Activated CD8-positive, alpha-beta memory T cell treated with anti-CD3 and anti-CD28 coated beads for 1 hour (primary cell): ENCODE measurements at regions not wholly inside any gene's neighbourhood (a gene's known extent, or its start where the extent isn't known, plus 50 kb on each side); places are given as distances from the start of the nearest gene placed in this dataset.
"Not testable (repeated sequence)": the region's sequence is repeated elsewhere in the genome, so short reads cannot be mapped to it uniquely, and the experiment has no call there.

Experiments used
- DNase-seq, 2 donors: peaks; one replicate each; pipeline ENCODE4 v3.0.0-alpha.2; 2020; ENCODE audit warnings: low read depth in 1 of 2; ENCODE audit errors: extremely low read depth in 1 of 2

DNA sequence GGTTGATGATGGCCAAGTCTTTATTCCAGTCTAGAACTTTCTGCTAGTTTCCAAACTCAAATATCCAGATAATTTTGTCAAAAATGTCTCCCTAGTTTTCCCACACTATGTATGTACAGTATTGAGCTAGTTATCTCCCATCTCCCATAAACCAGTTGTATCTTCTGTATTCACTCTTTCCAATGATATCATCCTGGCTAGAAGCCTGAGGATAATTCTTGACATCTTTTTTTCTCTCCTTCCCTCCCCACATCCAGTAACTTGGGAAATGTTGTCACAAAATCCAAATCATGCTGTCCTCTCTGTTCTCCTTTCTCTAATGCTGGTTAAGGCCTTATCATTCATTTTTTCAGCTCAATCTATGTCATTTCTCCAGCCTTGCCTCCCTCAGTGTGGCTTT, 553.8 kb upstream of the FANCL start:
- DNase-seq: no peak

DNA sequence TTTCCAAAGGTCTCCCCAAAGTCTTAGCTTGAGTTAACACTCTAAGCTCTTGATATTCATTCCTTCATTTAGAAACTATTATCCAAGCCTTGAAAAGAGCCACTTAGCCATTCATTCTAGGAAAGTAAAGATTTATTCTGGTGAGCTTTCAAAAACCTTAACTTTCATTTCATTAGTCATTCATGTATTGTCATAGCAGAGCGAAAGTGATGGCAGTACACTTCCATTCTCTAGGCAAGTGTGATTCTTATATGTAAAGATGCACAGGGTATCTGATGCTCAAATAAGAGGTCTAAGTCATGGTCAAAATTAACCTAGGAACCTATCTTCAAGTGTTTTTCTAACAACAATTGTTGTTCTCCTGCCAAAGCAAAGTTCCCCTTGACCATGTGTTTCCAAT, 553.0 kb upstream of the FANCL start:
- no peak for DNase-seq

DNA sequence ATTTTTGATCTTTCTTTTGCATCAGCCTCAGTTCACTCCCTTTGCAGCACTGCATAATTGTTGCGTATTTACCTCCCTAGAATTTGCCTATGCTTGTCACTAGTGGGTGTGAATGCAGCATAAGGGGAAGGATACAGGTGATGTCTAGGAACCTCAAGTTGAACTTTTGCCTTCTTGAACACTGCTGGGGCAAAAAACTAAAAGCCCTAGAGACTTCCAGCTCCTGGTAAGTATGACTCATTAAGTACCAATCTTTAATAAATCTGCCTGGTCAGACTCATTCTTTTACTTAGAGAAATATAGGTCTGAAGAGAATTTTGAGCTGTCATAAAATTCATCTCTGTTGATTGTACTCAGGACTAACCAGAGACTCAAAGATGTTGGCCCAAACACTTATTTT, 547.3 kb upstream of the FANCL start:
- DNase-seq: no peak

DNA sequence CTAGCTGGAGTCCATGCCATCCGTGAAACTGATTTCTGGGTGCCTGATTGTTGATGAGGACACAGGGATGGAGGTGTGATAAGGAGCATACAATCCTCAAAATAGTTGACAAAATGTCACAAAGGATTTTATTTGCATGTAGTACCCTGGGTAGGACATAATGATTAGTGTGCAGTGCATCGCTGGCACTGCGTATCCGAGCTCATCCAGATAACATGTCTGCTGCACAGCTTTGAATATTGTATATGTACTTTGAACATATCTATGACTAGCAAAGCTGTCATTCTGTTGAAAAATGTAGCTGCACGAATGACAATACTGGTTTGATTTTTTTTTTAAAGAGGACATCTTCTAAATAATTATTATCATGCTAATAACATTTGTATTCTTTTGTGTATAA, 529.7 kb upstream of the FANCL start:
- DNase-seq: no peak

DNA sequence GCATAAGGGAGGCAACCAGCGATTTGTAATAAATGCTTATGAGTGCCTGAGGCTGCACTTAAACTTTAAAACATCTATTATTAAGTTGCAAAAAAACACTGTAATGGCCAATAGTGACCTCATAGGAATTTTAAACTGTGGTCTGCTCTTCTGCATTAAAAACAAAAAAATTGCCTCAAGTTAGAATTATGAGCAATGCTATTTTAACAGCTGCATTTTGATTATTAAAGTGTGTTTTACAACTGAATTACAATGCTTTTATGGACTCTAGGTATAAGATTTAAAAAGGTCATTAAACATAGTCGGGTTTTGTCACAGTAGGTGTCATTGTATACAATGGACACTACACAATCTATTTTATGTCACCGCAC, 528.7 kb upstream of the FANCL start:
- no peak for DNase-seq

DNA sequence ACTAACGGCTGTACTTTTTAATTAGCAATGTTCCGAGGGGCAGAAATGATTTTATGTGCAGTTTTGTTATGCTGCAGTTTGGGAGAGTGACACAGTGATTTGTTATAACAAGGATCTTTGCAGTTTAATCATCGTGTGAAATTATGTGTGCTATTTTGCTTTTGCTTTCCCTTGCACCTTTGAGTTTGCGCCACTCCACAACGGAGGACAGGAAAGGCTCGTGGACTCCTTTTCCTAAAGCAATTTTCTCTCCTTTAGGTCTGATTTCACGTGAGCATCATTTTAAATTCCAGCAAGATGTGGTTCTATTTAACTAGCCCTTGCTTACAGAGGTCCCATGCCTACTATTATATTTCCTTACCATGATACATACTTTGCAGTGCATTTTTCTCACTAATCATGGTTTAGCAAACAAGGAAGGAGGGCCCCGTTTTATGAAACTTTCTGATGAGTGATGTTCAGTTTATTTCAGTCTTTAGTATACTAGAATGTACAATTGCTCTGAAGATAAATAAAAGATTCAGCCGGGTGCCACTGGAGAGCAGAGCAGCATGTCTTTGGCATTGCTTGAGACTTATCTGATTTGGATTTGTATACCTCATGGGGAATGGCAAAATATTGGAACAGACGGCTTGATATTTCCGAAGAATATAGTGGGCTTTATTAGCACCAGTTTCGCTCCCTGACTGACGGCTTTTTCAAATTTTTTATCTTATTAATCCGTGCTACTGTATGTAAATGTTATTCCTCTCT, 528.2 kb upstream of the FANCL start:
- DNase-seq: no peak

DNA sequence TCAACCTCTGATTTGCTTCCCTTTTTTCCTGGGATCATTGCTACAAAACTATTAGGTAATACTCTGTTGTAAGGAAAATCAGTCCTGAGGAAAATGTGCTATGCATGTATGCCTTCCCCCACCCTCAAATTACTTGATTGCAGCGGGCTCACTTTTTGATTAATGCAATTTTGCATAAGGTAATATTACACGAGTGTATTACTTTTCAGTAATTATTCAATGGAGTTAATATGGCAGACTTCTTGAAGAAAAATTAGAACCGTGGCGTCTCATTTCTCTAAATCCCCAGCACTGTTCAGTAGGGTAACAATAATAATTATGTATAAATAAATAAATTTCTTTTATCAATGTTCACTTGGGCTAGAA, 527.6 kb upstream of the FANCL start:
- DNase-seq: no peak

DNA sequence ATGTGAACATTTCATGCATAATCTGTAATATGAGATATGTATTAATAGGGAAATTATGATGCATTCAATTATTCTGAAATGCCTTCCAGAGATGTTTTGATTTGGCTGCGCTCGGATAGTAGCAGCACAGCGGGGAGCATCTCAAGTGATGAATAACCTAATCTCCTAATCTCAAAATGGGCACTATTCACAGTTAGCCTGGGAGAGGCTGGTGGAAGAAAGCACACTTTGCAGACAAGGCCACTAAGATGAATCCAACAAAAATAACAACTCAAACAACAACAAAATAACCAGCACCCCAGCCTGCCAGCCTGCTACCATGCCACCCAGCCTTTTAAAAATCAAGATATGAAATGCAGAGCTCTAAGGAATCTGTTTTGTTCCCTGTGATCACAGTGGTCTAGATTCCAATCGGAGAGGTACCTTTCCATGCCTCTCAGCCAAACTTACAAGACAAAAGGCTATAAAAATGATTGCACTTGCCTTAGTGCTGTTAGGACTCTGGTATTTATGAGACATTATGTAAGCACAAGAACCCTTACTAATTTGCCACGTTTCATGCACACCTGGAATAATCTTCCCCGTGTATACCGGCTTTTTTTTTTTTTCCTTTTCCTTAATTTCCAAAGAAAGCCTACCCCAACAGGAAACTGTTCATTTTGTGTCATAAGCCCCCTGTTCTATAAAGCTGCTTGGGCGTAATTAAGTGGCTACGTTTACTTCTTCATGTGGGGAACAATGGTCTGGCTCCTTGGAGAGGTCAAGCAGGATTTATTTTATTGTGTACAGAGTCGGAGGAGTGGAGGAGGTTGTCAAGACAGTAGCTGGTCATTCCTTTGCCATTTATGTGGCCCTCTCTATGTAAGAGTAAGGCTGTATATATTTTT, 526.9 kb upstream of the FANCL start:
- no peak for DNase-seq

DNA sequence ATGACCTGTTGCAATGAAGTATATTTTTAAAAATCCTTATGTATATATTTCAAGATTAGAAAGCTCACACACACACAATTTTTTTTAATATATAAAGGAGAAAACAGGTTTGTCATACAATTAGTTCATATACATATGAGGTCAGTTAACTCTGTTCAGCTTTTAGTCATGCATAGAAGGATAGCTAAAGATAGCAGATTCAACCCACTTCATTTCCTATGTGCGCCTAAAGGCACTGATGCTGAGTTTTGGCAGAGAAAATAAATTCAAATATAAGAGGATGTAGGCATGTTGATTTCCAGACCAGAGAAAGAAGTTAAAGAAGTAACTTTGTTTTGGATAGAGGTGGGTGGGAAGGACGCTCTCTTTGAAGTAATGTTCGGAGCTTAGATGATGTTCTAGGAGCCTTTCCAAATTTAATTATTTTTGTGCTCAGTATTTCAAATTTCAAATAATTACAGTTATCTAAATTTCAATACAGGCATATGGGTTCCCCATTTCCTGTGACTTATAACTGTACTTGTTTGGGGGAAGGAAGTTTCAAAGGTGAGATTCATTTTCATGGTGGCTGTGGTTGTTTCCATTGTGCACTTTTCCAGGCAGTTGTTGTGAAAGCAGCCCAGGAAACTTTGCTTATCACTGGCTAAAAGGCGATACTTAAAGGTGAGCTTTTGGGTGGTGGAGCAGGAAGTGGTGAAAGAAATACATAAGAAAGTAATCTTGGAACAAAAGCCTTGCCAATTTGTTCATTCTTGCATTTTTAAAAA, 523.4 kb upstream of the FANCL start:
- DNase-seq: no peak

DNA sequence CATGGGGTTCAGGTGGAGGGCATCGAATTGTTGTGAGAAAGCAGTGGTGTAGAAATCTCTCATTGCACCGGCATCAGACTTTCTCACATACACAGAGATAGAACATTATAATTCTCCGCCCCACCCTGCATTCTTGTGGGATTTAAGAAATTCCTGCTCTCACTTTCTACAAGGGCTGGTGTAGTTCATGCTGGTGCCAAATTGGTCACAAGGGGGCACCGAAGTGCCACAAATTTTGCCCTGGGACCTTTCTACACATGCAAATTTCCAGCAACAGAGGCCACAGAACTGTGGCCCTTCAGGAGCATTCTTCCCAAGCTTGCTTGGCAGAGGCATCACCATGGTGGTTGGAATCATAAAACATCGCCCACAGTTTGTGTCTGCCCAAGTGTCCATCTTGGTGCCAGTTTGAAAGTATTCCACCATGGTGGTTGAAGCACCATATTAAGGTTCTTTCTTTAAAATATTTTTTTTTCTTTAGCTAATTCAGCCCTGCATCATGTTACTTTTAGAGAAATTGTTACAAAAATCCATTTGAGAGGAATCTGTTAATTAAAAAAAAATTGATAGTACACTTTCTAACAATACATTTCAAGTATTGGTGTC, 521.2 kb upstream of the FANCL start:
- DNase-seq: no peak

DNA sequence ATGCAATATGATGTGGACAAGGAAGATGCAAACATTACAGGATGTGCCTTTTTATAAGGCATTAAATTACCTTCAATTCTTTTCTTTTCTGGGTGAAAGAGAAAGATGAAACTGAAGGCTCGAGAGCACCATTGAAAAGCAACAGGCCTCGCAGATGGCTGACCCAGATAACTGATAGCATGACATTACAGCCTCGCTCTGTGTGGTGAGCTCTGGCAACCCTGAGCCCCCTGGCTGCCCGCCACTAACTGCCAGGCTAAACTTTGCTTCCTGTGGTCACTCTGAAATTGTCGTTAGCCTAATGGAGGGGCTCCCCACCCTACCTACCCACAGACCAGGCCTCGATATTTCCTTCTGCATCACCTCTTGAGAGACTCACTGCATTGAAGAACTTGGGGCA, 516.8 kb upstream of the FANCL start:
- no peak for DNase-seq

DNA sequence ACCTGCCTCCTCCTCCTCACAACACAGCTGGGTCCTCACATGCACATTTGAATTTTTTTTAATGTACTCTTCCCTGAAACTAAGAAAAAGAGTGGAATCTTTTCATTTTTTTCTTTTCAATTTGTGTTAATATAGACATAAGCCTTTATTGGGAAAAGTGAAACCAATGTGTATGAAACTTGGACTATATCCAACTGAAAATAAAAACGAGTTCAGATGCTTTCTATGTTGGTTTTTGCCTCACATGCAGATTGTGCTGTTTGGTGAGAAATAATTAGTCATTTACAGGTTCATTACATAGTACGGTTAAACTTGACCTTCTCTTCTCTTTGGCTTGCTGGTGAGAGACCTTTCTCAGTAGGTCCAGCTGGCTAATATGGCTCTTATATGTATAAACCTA, 515.2 kb upstream of the FANCL start:
- DNase-seq: no peak

DNA sequence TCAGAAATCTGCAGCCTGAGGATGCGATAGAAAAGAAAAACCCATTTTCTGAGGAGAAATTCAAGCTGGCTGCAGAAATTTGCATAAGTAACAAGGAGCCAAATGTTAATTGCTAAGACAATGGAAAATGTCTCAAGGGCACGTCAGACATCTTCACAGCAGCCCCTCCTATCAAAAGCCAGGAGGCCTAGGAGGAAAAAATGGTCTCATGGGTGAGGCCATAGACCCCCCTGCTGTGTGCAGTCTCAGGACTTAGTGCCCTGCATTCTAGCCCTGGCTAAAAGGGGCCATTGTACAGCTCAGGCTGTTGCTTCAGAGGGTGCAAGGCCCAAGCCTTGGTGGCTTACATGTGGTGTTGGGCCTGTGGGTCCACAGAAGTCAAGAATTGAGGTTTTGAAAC, 511.4 kb upstream of the FANCL start:
- DNase-seq: not testable (repeated sequence)

DNA sequence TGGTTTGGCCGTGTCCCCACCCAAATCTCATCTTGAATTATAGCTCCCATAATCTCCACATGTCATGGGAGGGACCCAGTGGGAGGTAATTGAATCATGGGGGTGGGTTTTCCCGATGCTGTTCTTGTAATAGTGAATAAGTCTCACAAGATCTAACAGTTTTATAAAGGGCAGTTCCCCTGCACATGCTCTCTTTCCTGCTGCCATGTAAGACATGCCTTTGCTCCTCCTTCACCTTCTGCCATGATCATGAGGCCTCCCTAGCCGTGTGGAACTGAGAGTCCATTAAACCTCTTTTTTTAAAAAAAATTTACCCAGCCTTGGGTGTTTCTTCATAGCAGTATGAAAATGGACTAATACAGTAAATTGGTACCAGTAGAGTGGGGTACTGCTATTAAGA, 510.6 kb upstream of the FANCL start:
- DNase-seq: not testable (repeated sequence)

DNA sequence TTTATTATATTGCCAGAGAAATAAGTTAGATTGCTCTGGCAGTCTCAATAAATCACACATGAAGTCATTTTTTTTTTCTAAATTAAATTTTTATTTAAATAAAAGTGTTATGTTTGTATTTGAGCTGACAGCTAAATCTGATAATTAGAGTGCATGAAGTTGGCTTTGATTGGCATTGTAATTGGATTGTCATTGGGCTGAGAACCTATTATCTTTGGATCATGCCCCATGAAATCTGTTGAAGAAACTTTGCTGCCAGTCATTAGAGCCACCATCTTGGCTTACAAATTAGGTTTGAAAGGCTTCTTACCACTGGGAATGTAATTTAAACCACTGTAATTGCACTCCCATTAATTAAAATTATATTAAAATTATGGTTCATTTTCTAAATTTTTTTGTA, 507.9 kb upstream of the FANCL start:
- DNase-seq: no peak

DNA sequence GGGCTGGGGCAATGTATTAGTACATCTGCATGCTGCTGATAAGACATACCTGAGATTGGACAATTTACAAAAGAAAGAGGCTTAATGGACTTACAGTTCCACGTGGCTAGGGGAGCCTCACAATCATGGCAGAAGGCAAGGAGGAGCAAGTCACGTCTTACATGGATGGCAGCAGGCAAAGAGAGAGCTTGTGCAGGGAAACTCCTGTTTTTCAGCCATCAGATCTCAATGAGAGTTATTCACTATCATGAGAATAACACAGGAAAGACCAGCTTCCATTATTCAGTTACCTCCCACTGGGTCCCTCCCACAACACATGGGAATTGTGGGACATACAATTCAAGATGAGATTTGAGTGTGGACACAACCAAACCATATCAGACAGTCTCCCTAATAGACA, 504.2 kb upstream of the FANCL start:
- not testable (repeated sequence) for DNase-seq

DNA sequence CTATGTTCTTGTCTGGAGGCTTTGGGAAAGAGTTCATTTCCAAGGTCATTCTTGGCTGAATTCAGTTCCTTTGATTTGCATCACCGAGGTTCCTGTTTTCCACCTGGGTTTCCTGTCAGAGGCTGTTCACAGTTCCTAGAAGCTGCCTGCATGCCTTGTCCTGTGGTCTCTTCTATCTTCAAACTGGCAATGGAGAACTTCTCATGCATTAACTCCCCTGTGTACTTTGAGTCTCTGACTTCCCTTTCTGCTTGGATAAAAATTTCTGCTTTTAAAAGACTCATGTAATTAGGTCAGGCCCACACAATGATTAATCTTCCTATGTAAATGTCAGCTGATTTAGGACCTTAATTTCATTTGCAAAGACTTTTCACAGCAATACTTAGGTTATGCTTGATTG, 499.3 kb upstream of the FANCL start:
- DNase-seq: no peak

DNA sequence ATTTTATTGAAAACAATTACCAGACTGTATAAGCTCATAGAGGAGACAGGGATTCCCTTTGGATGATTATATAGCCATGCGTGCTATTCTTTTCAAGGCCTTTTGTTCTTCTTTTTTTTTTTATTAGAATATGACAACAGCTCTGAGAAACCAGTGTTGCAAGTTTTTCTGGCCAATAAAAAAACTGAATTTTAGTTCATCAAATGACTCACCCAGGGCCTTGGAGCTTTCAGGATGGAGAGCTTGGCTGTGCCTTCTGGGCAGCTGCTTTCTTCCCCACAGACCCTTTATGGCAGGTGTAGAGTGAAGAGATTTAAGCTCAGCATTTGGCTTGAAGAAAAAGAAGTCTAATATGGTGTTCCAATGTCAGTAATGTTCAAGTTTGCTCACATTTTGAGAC, 497.9 kb upstream of the FANCL start:
- no peak for DNase-seq

DNA sequence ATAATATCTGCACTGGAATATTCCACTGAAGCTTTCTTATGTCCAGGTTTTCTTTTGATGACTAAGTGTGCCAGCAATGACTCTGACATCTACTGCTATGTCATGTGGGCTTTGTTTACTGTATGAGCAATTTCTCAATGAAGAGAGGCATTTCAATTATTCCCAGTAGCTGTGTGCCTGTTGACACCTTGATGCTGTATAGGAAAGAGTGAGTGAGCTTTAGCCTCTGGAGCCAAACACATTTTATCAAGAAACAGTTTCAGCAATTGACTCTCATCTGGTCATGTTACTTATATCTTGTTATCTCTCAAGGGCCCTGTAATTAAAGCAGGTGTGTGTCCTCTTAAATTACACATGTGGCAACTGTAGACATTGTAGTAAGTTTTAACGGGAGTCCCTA, 493.2 kb upstream of the FANCL start:
- DNase-seq: no peak

DNA sequence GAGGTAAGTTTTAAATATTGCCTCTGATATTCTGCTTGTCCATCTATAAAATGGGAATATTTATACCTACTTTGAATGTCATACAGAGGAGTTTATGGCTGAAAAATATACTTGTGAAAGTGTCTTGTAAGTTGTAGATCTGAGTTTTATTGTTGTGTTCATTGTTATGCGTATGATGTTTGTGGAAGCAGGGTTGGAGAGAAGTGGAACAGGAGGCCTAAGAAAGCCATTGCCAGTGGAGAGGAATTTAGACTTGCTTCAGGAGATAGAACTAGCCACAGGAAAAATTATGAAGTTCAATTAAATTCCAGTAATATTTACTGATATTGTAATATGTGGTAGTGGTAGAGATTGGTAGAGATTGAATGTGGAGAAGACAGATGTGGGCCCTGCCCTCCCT, 491.9 kb upstream of the FANCL start:
- DNase-seq: no peak

DNA sequence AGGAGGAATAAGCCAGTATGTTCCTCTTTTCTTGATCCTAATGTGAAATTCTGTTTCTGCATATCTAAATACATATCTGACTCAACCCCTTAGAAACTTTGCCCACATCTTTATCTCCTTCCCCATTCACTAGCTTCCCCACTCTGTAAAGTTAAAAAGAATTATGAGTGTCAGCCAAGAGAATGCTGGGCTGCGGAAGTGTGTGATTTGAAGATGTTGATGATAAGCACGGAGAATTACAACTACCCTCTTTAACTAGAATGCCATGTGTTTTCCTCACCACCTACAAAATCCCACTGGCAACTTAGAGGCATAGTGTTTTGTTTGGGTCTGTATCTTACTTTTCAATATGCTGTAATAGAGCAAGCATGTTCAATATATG, 490.4 kb upstream of the FANCL start:
- no peak for DNase-seq
